SH-SY5Y (cell line): ENCODE measurements at regions not wholly inside any gene's neighbourhood (a gene's known extent, or its start where the extent isn't known, plus 50 kb on each side); places are given as distances from the start of the nearest gene placed in this dataset.

ENCODE experiments used
- GATA2 ChIP-seq: IDR thresholded peaks from 2 replicates; pipeline ENCODE4 v1.6.1; 2011; ENCODE audit warnings: mild to moderate bottlenecking, low read depth, low read length
- GATA3 ChIP-seq: IDR thresholded peaks from 2 replicates; pipeline ENCODE4 v1.6.1; 2011; ENCODE audit warnings: low read depth, mild to moderate bottlenecking, low read length, moderate library complexity

DNA sequence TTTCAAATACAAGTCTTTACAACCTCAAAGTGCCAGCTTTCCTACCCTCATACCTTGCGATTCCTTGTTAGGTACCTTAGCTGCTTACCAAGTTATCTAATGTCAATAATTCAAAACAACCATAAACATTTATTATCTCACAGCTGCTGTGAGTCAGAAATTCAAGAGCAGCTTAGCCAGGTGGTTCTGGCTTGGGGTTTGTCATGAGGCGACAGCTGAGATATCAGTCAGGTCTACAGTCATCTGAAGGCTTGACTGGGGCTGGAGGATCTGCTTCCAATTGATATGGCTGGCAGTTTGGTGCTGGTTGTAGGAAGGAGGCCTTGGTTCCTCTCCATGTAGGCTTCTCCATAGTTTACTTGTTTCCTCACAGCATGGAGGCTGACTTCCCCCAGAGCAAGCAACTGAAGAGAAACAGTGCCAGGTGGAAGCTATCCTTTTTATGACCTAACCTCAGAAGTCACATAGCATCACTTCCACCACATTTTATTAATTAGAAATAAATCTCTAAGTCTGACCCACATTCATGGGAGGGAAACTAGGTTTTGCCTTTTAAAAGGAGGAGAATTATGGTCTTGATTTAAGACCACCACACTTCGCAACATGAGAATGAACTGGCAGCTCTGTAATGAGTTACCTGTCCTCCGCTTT, 103.3 kb upstream of the FGGY start:
- no peak for TF ChIP-seq GATA2
- TF ChIP-seq GATA3: no peak

DNA sequence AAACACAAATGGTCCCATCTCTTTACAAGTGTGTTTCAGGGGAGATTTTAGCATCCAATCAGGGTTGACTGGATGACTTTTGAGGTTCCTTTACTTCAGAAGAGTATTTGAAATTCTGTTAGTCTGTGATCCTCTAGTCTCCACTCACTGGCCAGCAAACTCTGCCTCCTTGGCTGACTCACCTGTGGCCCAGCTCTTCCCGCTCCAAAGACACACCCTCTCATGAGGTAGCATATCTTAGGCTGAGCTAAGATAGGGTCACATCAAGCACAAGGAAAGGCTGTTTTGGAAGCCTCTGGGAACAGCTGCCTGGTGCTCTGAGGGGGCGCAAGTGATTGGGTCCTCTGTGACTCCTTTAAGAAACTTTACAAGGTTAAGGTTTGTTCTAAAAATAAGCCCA, 102.3 kb upstream of the FGGY start:
- TF ChIP-seq GATA2: no peak
- TF ChIP-seq GATA3: no peak

DNA sequence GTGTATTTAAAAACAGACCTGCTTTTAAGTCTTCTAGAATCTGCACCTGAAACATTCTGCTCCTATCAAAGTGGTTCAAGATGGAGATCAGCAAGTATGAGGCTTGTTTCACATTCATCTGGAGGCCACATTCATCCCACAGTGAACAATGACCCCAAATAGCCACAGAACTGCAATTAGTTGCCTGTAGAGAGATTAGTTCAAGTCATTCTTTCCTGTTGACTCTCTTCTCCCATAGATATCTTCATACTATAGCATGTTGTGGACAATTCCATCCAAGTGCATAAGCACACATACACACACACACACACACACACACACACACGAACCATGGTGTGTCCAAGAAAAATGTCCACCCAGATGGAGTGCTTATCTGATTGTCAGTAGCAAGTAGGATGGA, 101.7 kb upstream of the FGGY start:
- TF ChIP-seq GATA2: no peak
- TF ChIP-seq GATA3: no peak

DNA sequence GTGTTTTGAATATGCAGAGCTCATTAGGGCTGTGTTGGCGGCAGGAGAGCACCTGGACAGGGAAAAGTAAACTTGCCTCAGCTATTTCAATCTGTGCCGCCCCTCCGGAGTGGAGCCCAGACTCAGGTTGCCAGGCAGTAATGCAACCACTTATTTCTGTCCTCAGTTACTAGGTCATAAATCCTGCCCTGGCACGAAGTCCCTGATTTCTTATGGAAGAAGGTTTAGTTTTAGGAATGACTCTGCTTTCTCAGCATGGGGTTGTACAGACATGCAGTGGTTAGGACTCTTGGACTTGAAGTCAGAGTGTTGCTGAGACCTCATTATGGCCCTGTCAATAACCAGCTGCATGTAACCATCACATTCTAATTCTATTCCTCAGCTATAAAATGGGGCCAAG, 98.3 kb upstream of the FGGY start:
- TF ChIP-seq GATA2 (no peak), GATA3 (no peak)

DNA sequence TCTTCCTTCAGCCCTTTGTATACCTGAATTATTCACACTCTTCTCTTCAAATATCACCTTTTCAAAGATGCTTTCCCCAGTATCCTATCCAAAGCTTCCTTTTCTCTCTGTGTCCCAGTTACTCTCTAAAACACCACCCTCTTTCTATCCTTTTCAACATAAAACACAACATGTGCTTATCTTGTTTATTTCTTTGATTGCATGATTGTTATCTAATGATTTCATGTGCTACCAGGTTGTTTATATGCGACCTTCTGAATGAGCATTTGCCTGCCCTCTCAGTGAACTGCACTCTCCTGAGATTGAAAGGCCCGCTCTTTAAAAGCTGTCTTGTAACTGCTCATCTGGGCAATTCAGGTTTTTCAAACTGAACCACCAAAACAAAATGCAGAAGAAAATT, 97.7 kb upstream of the FGGY start:
- no peak for TF ChIP-seq GATA2
- TF ChIP-seq GATA3: no peak

DNA sequence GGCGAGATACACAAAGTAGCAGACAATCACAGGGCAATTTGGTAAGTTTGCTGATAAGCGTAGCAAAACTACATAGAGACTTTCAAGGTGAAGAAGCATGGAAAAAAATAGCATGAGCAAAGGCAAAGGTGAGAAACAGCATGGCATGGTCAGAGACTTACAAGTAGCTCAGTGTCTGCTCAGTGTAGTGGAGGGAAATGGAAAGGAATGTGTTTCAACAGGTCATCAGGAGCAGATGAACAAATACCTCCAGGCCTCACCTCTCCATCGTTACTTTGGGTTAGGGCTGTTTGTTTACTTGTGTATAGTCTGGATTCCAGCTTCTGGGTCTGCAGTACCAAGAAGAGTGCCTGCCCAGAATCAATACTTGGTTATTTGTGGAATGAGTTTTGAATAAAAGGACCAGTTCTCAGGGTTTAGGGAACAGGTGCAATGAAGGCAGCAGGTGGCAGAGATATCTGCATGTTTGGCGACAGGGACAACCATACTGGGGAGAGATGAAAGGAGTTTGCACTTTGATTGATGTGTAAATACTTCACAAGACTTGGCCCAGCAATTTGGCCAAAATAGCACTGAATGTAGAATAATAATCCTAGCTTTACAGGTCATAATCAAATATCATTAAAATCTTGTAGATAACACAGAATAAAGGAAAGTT, 97.0 kb upstream of the FGGY start:
- TF ChIP-seq GATA2 (no peak), GATA3 (no peak)

DNA sequence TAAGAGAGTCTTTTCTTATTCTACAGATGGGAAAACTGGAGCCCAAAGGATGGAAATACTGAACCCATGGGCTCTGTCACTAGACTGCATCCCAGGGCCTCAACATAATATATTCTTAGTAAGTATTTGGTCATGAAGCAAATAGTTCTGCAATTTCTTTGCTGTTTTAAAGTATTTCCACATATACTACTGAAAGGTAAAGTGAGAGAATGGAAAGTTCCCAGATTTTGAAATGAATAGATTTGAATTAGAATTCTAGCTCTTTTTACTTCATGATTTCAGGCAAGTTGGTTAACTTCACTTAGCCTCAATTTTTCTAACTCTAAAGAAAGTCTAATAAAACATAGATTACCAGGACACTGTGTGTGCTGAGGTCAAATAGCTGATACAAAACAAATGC, 95.6 kb upstream of the FGGY start:
- TF ChIP-seq GATA3 (no peak), GATA2 (no peak)

DNA sequence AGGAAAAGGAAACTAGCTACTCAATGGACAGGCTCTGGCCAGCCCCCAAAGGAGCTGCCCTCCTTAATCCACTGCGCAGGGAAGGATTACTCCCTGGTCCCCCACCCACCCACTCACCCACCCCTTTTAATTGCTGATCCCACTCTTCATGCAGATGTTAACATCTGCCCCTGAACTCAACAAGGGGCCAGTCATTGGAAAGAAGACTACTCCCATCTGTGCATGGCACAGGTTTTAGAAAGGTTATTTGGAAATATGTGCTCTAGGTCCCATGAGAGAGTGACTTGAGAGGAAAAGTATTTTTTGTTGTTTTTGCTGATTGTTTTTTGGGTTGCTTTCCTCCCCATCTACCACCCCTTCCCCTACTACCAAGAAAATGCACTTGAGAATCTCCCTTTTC, 94.4 kb upstream of the FGGY start:
- no peak for TF ChIP-seq GATA2
- no peak for TF ChIP-seq GATA3

DNA sequence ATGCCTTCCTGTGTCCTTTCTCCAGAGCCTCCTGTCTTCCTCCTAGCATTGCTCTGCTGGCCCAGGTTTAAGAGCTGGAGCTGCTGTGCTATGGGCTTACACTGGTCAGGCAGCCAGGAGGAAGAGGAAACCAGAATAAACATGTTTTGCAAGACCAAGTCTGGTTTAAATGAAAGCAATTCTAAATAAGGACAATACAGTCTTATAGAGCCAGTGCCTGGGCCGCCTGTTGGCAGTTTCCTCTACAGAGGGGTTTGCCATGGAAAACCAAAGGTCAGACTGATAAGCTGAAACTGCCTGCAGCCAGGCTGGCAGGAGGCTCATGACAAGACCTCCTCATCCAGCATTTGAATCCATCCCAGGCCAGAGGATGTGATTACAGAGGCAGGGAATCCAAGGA, 92.9 kb upstream of the FGGY start:
- TF ChIP-seq GATA3 (no peak), GATA2 (no peak)

DNA sequence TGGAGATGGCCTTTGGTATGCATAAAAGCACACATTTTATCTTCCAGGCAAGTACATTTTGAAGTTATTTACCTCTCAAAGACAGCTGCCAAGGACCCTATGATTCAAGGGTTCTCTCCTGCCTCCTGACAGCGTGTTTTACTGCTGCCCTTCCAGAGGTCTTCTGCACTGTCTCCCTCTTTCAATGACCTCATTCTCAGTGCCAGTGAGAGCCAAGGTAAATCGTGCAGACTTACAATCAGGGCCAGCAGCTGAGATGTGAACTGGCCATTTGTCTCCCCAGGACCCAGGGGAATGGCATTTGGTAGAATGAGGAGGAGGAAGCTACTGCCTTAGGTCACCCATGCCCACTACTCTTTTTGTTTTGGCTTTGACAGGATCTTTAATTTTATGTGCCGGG, 84.2 kb upstream of the FGGY start:
- TF ChIP-seq GATA2 (no peak), GATA3 (no peak)

DNA sequence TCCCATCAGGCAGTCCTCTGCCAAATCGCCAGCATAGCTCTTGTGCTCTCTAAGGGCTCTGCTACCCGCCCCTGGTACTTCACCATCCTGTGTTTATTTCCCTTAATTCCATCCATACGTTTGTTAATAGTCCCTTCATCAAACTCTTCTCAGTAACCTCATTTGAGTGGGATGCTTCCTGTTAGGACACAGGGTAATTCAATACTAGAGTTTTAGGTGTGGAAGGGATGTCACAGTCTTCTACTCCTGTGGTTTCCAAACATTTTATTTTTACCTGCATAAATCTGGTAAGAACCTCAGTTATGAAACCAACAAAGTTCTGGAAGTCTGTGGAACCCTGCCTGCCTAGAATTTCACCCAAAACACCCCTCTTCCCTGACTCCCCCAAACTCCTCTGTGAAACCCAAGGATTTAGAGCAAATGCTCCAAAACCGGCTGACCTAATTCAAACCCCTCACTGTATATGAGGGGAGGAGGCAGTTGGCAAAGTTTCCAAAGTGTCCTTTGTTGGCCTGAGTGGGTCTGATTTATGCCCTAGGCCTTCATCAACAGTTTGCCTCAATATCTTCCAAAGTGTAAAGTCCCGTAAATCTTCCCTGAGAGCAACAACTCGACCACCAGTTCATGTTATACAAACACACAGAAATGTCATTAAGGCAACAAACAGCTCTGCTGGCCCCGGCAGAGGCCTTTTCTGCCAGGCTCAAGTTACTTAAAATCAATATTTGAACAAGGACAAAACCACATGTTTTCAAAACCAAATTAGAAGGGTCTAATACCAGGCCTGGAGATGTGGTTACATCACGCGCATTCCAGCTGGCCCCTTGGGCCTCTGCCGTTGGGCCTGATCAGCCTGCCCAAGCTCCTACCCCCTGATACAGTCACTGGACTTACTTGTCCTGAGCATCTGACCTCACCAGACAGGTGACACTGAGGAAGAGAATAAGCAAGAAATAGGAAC, 82.4 kb upstream of the FGGY start:
- TF ChIP-seq GATA2: no peak
- TF ChIP-seq GATA3: no peak

DNA sequence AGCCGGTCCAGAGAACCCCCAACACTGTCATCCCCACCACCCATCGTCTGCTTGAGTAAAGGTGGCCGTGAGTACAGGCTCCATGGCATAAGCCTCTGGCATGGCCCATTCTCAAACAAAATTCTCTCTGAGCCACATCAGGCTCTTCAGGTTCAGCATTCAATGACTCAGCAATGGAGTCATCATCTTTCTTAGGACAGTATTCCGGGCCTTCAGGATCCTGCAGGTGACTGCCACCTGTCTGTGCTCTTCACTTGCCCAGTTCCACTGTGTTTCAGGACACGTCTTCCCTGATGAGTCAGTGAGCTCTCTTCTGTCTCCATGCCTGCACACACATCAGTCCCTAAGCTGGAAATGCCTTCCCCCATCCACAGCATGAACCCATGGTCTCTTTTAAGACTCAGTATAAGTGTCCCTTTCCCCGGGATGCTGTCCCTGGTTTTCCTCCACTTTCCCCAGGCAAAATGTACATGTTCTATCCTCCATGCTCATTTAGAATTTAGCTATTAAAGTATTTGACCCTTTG, 81.1 kb upstream of the FGGY start:
- TF ChIP-seq GATA2 (no peak), GATA3 (no peak)

DNA sequence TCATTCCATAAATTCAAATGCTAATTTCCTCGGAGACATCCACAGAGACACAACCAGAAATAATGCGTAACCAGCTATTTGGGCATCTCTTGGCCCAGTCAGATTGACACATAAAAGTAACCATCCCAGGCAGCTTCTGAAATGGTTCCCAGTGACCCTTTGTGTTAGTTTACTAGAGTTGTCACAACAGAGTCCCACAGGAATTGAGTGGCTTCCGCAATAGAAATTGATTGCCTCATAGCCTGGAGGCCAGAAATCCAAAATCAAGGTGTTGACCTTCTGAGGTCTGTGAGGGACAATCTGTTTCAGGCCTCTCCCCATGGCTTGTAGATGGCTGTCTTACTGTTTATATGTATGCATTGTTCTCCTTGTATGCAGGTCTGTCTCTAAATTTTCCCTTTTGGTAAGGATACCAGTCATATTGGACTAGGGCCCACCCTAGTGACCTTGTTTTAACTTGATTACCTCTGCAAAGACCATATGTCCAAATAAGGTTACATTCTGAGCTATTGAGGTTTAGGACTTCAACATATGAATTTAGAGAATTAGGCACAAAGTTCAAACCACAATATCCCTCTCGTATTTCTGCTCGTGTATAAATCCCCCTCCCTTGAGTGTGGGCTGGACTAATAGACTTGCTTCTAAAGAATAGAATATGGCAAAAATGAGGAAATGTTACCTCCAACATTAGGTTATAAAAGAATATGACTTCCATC, 78.2 kb upstream of the FGGY start:
- no peak for TF ChIP-seq GATA3
- no peak for TF ChIP-seq GATA2

DNA sequence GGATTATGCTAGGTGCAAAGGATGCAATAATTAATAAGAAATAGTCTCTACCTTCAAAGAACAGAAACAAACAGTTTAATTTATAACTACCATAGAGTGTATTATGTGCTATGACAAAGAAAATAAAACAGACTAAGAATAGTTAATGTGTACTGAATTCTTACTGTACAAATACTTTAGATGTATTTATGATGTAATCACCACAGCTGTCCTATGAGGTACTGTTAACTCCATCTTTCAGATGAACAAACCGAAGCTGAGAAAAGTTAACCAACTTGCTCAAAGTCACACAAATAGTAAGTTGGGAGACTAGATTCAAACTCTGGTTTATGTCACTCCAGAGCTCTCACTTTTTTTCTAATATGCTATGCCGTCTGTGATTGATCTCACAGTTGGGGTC, 77.0 kb upstream of the FGGY start:
- TF ChIP-seq GATA3 (no peak), GATA2 (no peak)

DNA sequence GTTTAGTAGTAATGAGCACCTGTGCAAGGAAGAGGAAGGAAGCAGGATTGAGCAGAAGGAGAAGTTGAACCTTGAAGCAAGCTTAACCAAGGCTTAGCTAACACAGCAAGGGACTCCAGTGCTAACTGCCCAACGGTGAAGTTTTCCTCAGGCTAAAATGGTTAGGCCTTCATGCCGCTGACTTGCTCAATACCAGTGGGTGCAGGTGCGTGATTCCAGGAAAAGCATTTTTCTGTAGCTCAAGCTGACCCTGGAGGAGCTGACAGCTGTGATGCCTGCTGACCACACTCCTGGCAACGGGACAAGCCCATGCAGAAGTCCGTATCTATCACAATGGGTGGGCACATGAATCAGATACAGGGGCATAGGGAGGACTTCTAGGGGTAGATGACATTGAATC, 76.5 kb upstream of the FGGY start:
- TF ChIP-seq GATA3 (no peak), GATA2 (no peak)
